ENCODE measurements at regions not wholly inside any gene's neighbourhood (a gene's known extent, or its start where the extent isn't known, plus 50 kb on each side); places are given as distances from the start of the nearest gene placed in this dataset.

- Histone ChIP-seq H3K4me3 (ENCODE audit: insufficient read depth, low read length) (no peak overlapping the region), H2AFZ (ENCODE audit: low read length) (no peak overlapping the region), H3K27me3 (ENCODE audit: insufficient read depth, low read length) (no peaks in the 10 kb centered on the region), H3K4me2 (ENCODE audit: insufficient read depth, low read length) (no peak overlapping the region), H3K4me1 (ENCODE audit: insufficient read depth, low read length) (no peaks in the 10 kb centered on the region), H3K27ac (ENCODE audit: low read depth, low read length) (no peak overlapping the region), H3K9me3 (ENCODE audit: low read depth, low read length) (no peaks in the 10 kb centered on the region), H4K20me1 (ENCODE audit: insufficient read depth, low read length) (no peaks in the 10 kb centered on the region), H3K79me2 (ENCODE audit: insufficient read depth, low read length) (no peaks in the 10 kb centered on the region), H3K36me3 (ENCODE audit: insufficient read depth, low read length) (no peaks in the 10 kb centered on the region)
- TF ChIP-seq, protein P1, sequence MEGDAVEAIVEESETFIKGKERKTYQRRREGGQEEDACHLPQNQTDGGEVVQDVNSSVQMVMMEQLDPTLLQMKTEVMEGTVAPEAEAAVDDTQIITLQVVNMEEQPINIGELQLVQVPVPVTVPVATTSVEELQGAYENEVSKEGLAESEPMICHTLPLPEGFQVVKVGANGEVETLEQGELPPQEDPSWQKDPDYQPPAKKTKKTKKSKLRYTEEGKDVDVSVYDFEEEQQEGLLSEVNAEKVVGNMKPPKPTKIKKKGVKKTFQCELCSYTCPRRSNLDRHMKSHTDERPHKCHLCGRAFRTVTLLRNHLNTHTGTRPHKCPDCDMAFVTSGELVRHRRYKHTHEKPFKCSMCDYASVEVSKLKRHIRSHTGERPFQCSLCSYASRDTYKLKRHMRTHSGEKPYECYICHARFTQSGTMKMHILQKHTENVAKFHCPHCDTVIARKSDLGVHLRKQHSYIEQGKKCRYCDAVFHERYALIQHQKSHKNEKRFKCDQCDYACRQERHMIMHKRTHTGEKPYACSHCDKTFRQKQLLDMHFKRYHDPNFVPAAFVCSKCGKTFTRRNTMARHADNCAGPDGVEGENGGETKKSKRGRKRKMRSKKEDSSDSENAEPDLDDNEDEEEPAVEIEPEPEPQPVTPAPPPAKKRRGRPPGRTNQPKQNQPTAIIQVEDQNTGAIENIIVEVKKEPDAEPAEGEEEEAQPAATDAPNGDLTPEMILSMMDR (IDR thresholded peaks at IDR 0.05; ENCODE audit: extremely low read depth, low read depth, low read length) = no peak
- DNase-seq (ENCODE audit: insufficient read length, low spot score, missing footprints) = no peak
Observed at GRCh38 chr2:4381049-4381448, 677.7 kb downstream of the DCDC2C start.

DNA sequence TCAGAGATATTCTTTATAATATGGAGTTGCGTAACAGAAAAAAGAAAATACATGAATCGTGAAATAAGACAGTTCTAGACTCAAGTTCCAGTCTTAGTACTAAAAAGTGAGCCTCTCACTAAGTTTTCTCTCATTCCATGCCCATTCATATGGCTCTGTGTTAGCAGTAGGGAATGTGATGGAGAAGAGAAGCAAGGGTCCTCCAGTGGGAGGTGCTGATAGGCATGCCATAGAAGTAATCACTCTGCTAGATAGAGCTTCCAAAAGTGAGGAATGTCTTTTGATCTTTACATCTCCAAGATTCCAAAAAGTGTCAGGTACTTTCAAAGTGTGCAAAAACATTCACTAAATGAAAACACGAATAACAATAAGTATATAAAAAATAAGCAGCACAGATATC is 678.4 kb downstream of the DCDC2C start:
- no peaks in the 10 kb centered on the region for H4K20me1 ChIP-seq (ENCODE audit: insufficient read depth, low read length)
- H3K27me3 ChIP-seq (ENCODE audit: insufficient read depth, low read length) = no peaks in the 10 kb centered on the region
- no peak overlapping the region for H3K4me3 ChIP-seq (ENCODE audit: insufficient read depth, low read length)
- no peaks in the 10 kb centered on the region for H3K9me3 ChIP-seq (ENCODE audit: low read depth, low read length)
- no peak overlapping the region for H2AFZ ChIP-seq (ENCODE audit: low read length)
- H3K27ac ChIP-seq (ENCODE audit: low read depth, low read length) = no peak overlapping the region
- no peaks in the 10 kb centered on the region for H3K79me2 ChIP-seq (ENCODE audit: insufficient read depth, low read length)
- no peak for DNase-seq (ENCODE audit: insufficient read length, low spot score, missing footprints)
- no peak overlapping the region for H3K4me2 ChIP-seq (ENCODE audit: insufficient read depth, low read length)
- H3K36me3 ChIP-seq (ENCODE audit: insufficient read depth, low read length) = no peaks in the 10 kb centered on the region
- no peaks in the 10 kb centered on the region for H3K4me1 ChIP-seq (ENCODE audit: insufficient read depth, low read length)
- TF ChIP-seq, protein P1 (IDR thresholded peaks at IDR 0.05; ENCODE audit: extremely low read depth, low read depth, low read length) = no peak

GRCh38 chr2:4391013-4391412 is 687.6 kb downstream of the DCDC2C start:
- DNase-seq (ENCODE audit: insufficient read length, low spot score, missing footprints) = no peak
- Histone ChIP-seq H3K36me3 (ENCODE audit: insufficient read depth, low read length) (no peaks in the 10 kb centered on the region), H3K4me2 (ENCODE audit: insufficient read depth, low read length) (no peak overlapping the region), H3K4me1 (ENCODE audit: insufficient read depth, low read length) (no peaks in the 10 kb centered on the region), H3K27me3 (ENCODE audit: insufficient read depth, low read length) (no peaks in the 10 kb centered on the region), H3K9me3 (ENCODE audit: low read depth, low read length) (peaks cover 4% of the 10 kb centered on the region), H3K4me3 (ENCODE audit: insufficient read depth, low read length) (no peak overlapping the region), H2AFZ (ENCODE audit: low read length) (no peak overlapping the region), H4K20me1 (ENCODE audit: insufficient read depth, low read length) (no peaks in the 10 kb centered on the region), H3K79me2 (ENCODE audit: insufficient read depth, low read length) (no peaks in the 10 kb centered on the region), H3K27ac (ENCODE audit: low read depth, low read length) (no peak overlapping the region)
- TF ChIP-seq, protein P1 (IDR thresholded peaks at IDR 0.05; ENCODE audit: extremely low read depth, low read depth, low read length) = no peak

- Histone ChIP-seq H2AFZ (ENCODE audit: low read length) (no peak overlapping the region), H3K36me3 (ENCODE audit: insufficient read depth, low read length) (no peaks in the 10 kb centered on the region), H3K27ac (ENCODE audit: low read depth, low read length) (no peak overlapping the region), H3K4me3 (ENCODE audit: insufficient read depth, low read length) (no peak overlapping the region), H4K20me1 (ENCODE audit: insufficient read depth, low read length) (no peaks in the 10 kb centered on the region), H3K9me3 (ENCODE audit: low read depth, low read length) (peaks cover 10% of the 10 kb centered on the region), H3K79me2 (ENCODE audit: insufficient read depth, low read length) (no peaks in the 10 kb centered on the region), H3K4me2 (ENCODE audit: insufficient read depth, low read length) (no peak overlapping the region), H3K4me1 (ENCODE audit: insufficient read depth, low read length) (no peaks in the 10 kb centered on the region), H3K27me3 (ENCODE audit: insufficient read depth, low read length) (no peaks in the 10 kb centered on the region)
- no peak for DNase-seq (ENCODE audit: insufficient read length, low spot score, missing footprints)
- TF ChIP-seq, protein P1 (IDR thresholded peaks at IDR 0.05; ENCODE audit: extremely low read depth, low read depth, low read length) = no peak
Observed at GRCh38 chr2:4404363-4404762, 701.0 kb downstream of the DCDC2C start.
